Bone marrow (tissue), 2 donors: ENCODE measurements at regions not wholly inside any gene's neighbourhood (a gene's known extent, or its start where the extent isn't known, plus 50 kb on each side); places are given as distances from the start of the nearest gene placed in this dataset.
"Not testable (repeated sequence)": the region's sequence is repeated elsewhere in the genome, so short reads cannot be mapped to it uniquely, and the experiment has no call there.

Source experiments
- DNase-seq, 2 donors: peaks; one replicate each; lab custom pipeline; 2025; lab: John Stamatoyannopoulos, UW

DNA sequence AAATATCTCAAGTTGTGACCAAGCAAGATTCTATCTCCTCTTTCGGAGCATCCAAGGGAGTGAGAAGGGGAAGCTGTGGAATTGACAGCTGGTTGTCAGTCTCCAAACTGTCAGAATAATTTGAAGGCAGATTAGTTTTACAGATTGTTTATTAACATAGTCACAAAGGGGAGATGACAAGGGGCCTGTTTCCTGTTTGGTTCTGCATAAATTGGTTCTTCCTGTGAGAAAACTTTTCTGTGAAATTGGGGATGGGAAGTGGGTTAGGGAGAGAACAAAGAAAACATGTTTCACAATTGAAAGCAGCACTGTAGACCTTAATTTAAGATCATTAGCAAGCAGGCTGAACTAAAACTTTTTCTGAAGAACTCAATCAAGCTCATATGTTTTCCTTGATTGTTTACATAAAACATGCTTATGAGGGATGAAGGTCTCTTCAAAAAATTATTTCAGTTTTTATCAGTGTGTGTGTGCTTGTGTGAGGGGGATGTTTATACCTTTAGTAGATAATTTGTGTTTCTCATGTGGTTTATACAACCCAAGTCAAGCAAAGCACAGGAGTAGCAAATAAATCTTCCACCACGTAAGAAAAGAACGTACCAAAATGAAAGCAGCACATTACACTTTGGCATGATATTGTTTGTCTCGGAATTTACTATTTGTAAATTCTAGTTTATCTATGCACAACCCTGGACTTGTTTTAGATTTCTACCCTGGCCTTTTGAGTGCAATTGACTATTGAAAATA lies 604.9 kb upstream of the CDH2 start:
- DNase-seq, result peak in 1 of 2 donors; percentile 12

DNA sequence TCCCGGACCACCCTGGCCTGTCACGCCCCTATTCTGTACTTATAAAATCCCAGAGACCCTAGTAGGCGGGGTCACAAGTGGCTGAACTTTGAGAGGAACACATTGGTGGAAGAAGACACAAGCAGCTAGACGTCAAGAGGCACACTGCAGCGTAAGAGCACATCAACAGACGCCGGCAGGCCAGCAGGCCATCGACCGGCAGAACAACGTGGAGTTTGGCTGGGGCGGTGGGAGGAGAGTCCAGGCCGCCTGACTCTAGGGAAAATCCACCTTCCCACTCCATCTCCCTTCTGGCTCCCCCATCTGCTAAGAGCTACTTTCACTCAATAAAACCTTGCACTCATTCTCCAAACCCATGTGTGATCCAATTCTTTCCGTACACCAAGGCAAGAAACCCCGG lies 601.8 kb upstream of the CDH2 start:
- DNase-seq, result no peak

DNA sequence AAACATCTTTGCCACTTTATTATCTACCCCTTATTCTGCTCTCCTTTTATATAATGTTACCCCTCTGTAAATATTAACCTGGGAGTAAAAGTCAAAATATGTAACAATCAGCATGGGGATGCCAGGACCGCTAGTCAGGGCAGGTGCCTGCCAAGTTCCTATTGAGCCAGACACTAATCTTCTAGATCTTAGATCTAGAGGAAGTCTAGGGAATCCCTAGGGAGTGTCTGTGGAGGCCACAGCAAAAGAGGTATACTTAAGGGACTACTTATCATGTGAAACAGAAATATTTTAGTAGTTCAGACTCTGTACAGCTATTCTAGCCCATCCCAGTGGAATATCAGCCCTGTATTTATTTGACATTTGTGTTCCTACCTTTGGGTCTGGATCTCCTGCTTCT lies 600.8 kb upstream of the CDH2 start:
- no peak for DNase-seq

DNA sequence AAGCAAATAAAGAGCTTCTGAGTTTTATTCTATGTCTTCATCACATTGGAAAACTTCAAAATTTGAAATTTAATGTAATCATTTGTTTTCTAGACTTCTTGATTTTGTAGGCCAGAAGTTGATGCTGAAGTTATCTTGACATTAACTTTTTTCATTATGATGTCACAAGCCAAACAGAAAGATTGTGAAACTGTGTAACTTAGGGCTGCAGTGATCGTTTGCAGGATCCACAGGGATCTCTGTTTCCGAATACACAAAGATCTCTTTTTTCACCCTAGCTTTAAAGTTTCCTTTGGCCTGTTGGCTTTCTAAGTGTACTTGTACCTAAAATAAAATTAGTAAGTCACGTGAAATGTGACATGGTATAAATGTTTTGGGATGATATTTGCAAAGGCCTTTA lies 594.9 kb upstream of the CDH2 start:
- no peak for DNase-seq

DNA sequence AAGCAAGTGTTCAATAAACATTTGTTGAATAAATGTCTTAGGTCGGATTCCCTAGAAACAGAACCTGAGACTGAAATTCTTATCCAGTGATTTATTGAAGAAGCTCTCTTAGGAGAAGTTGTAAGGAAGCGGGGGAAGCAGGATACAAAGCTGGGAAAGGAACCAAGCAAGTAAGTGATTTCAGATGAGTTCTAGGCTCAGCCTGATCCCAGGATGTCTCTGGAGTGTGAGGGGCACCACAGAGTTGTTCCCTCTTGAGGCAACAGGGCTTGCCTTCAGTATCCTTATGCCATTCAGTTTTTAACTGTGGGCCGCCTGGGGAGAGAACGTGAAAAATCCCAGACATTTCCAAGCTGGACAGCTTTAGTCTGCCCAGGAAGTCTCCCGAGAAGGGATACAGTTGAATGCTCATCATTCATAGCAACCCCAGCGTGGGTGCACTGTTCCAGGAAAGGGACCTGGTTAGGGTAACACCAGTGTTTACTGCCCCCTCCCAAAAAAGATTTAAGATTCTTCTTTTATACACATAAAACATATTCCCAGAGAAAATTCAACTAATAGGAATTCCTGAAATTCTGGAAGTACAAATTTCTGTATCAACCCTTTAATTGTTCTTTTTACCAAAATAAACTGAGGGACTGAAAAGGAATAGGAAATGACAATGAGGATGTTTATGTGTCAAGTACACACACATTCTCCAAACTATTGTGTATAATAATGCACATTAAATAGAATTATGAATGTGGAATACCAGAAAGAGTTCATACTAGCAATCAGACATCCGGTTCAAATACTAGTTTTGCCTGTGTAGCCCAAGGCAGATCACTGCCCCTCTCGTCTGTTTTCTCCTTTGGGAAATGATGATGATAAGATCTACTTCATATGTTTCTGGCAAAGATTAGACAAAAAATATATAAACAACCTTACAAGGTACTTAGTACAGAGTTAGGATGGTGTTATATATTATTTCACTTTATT lies 592.1 kb upstream of the CDH2 start:
- no peak for DNase-seq

DNA sequence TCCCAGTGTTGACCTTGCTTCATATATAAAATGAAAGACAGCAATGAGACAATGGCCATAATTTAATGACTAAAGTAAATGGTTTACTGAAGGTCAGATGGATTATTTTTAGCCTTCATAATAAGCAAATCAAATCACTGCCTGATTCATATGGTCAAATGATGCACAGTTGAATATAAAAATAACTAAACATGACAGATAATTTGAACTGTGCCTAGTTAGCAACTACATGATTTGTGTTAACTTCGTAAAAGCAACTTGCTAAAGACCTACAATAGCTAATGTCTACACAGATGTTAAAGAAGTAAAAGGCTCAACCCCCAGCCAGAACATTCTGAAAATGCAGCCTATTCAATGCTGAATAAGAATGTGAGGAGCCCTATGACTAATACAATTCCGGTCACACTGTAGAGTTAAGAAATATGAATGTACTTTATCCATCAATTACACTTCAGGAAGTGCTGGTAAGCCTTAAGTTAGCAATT lies 590.8 kb upstream of the CDH2 start:
- peak in 1 of 2 donors; percentile 32 for DNase-seq

DNA sequence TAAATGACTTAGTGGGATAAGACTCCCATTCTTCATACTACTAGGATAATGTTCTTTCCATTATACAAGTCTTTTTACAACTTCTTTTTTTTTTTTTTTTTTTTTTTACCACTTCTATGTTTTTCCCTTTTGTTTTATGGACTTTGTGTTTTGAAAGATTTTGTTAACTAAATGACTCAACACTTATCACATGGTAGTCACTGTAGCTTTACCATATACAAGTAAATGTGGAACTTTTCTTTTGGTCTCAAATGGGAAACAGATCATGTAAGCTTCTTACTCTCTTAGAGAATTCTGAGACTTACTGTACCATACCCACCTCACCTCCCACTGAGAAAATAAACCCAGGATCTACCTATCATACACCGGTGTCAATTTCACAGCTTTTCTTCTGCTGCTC lies 590.3 kb upstream of the CDH2 start:
- no peak for DNase-seq

DNA sequence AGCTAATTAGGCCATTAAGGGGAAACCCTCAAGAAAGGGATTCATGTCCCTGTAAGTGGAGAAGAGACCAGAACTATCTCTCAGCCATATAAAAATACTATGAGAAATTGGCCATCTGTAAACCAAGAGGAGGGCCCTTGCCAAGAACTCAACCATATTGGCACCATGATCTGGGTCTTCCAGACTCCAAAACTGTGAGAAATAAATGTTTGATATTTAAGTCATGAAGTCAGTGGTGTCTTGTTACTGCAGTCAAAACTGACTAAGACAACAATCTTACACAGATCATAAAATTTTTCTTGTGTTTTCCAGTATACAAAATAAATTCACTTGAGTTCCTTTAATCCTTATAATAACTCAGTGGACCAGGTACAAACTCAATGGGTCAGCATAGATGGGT lies 589.8 kb upstream of the CDH2 start:
- DNase-seq, result no peak

DNA sequence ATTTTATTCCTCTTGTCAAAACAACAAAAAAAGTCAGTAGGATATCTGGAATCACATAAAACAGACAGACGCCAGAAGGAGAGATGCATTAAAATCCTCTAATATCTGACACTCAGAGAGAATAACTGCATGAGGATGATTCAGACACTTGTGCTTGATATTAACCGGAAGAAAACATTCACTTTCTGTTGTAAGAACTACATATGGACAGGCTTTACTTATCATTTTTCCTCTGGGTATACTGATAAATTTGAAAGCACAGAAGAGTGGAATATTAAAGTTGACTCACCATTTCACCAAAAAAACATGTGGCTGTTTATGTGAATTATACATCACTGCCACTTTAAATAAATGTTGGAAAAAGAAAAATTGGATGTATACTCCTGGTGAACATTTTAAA lies 589.1 kb upstream of the CDH2 start:
- DNase-seq, result peak in 1 of 2 donors; percentile 8

DNA sequence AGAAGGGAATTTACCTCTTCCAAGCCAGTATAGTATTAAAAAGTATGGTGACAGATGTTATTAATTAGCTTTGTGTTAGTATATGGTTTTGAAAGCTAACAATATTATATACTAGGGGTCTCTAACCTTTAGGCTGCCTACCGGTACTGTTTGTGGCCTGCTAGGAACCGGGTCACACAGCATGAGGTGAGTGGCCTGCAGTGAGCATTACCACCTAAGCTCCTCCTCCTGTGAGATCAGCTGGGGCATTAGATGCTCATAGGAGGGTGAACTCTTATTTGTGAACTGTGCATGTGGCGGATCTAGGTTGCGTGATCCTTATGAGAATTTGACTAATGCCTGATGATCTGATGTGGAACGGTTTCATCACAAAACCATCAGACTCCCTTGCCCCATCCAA lies 583.4 kb upstream of the CDH2 start:
- no peak for DNase-seq

DNA sequence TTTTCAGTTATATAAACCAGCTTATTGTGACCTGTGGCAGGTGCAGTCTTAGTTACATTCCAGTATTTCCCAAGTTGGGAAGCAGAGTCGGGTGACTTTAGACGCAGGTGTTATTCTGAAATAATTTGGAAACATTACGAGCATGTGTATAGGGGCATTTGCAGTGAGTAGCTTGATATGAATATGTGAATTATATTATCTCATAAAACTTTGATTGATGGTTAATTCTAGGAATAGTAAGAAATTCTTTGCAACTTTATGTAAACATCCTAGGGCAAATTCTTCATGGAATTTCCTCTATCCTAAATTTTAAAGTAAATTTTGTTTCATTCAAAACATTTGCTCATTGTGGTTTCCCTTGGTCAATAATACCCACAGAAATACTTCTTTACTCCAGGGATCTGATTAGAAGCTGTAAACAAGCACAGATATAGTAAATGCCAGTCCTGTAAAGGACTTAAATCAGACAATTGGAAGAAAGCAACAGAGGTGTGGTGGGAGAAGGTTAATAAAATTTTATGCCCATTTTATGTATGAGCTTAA lies 580.6 kb upstream of the CDH2 start:
- DNase-seq, result no peak

DNA sequence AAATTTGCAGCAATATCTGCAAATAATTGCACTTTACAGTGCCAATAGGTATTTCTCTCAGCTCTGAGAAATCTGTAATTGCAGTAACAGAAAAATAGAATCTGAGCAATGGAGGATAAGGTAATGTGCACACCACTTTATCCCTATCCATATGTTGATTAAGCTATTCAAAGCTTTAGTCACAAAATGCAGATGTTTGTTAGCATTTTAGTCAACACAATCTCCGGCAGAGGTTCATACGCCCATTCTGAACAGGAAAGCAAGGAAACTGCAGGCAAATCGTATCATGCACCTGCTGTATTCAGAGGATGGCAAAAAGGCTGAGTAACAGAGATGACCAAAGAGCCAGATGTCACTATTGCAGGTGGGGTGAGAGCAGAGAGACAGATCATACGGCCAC lies 566.2 kb upstream of the CDH2 start:
- no peak for DNase-seq

DNA sequence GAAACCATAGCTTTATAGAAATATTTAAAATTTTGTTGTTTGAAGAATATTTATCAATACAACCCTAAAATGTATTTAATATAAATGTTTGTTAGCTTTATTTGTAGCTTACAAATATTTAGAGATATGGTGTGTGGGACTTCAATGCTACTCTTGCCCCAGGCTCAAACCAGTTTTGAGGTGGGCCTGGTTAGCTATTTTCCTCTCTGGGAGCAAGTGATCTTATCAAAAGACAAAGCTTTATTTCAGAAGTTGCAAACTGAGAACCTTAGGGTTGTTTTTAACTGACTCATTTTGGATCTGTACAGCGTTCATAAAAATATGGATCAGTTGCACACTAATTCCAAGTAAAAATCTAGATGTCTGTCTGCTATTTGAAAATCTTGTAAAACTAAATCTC lies 563.6 kb upstream of the CDH2 start:
- DNase-seq, result no peak

DNA sequence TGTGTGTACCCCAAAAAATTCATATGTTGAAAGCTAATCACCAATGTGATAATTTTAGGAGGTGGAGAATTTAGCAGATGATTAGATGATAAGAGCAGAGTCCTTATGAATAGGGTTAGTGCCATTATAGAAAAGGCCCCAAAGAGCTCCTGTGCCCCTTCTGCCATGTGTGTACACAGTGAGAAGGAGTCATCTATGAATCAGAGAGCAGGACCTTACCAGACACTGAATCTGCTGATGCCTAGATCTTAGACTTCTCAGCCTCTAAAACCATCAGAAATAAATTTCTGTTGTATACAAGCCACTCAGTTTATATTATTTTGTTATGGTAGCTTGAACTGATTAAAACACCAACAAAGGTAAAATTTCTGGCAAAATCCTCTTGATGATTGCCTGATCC lies 560.0 kb upstream of the CDH2 start:
- no peak for DNase-seq

DNA sequence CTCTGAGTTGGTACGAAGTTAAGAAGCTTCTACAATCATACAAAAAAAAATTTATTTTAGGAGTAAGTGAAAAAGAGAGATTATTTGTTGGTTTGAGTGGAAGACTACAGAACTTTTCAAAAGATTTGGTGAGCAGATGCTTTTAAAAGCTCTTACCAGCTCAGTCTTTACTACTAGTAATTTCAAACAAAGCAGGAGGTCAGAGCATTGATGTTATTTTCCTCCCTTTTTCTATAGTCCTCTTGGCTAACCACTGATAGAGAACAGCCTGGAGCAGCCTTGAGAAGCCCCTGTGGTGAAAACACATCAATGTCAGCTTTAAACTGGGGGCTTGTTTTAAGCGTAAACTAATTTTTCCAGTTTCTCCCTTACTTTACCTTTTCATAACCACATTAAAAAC lies 559.3 kb upstream of the CDH2 start:
- DNase-seq, result no peak

DNA sequence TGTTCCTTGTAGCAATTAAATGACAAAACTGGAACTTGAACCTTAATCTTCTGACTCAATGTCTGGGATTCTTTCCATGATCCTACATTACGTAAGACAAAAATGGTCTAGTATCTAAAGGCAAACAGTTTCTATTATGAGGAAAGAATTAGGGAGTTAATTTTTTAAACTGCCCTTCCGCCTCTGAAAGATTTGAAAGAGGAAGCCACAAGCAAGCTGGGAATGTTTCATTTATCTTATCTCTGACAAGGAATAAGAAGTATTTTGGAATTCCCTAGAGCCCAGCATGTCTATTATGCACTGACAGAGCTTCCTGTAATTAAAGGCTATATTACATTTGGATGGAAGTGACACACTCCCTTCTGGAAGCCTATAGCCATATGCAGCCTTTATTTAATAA lies 558.8 kb upstream of the CDH2 start:
- DNase-seq, result no peak

DNA sequence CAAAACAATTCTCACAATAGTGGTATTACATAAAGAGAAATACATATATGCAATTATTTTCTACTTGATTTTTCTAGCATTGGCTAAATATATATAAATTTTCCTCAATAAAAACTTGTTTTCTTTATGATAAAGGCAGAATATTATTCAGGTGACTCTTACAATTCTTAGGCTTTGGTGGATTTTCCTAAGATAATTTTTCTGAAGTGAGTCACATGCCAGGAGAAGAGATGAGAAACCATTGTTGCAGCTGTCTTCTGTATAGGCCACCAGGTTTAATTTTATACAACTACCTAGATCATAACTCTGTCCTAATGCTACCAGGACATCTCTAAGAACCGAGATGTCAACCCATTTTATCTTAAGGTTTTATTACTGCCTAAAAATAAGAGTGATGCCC lies 552.4 kb upstream of the CDH2 start:
- no peak for DNase-seq

DNA sequence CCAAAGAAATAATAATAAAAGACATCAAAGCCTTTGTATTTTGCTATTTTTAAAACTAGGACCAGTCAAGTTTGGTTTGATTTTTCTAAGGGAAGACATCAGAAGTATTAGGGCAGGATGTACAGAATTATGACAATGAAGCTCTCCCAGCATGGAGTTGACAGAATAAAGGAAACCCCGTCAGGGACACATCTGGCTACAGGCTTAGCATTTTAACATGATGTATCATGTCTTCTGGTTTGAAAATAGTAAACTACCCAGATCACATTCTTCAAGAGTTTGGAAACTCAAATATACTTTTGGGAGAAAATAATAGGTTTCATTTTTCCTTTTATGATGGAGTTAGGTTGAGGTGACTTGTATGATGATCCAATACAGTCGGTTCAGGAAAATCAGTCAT lies 552.0 kb upstream of the CDH2 start:
- DNase-seq, result no peak

DNA sequence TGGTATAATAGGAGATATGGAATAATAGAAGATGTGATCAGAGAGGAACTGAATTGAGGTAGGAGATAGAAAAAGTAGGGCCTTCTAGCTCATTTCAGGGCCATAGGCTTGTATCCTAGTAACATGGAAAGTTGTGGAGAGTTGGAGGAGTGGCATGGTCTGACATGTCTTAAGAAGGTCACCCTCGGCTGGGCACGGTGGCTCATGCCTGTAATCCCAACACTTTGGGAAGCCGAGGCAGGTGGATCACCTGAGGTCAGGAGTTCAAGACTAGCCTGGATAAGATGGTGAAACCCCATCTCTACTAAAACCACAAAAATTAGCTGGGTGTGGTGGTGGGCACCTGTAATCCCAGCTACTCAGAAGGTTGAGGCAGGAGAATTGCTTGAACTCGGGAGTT lies 550.3 kb upstream of the CDH2 start:
- not testable (repeated sequence) for DNase-seq

DNA sequence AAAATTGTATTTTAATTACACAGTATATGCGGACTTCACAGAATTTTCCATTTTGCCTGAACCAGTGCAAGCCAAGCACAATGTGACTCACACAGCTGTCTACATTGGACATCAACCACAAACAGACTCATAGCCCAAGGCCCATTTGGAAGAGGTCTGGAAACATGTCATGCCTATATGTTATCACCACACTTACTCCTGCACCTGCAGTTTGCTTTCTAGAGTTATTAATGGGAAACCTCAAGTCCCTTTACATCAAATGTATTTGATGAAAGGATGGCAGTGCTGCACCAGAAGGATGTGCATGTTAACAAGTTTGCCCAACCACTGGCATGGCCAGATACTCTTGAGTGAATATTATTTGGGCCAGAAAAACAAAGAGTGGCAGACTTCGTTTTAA lies 548.9 kb upstream of the CDH2 start:
- DNase-seq, result no peak

DNA sequence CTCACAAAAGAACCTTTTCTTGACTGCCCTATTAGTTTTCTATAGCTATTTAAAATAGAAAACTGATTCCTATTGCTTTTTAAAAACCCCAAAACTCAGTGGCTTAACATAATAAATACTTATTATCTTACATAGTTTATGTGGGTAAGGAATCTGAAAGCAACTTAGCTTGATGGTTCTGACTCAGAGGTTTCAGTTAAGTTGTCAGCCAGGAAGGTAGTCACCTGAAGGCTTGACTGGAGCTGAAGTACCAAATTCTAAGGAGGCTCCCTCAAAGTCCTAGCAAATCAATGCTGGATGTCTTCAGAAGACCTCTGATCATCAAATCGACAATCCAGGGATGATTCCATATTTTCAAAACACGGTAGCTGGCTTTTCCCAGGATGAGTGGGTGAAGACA lies 546.6 kb upstream of the CDH2 start:
- DNase-seq, result no peak

DNA sequence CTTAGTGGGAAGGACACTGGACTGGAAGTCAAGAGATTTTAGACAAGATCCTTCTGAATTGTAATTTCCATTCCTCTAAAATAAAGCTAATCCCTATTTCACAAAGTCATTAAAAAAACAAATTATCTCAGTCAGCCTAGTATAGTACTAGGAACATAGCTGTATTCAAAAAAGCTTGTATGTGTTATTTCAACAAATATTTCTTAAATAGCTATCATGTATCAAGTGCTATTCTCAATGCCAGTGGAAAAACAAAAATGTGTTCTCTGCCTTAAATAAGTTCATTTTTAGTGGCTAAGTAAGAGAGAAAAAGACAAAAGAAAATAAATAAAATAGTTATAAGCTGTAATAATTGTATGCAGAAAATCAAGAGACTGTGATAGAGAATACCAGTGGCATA lies 541.8 kb upstream of the CDH2 start:
- no peak for DNase-seq

DNA sequence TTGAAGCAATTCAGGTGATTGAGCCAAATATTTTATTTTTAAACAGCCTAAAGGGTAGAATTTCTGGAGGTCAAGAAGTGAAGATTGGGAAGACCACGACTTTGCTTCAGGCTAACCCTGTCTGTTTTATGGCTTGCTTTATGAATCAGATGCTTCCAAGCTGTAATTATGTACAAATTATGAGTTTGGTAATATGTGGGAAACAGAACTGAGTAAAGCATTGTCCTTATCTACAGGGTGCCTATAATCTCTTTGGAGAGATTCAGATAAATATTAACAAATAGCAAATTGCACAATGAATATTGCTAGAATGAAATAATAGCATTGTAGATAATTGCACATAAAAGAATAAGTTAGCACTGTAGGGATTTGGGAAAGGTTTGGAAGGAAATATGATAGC lies 539.4 kb upstream of the CDH2 start:
- DNase-seq, result no peak
